GM12878 (cell line): ENCODE measurements at regions not wholly inside any gene's neighbourhood (a gene's known extent, or its start where the extent isn't known, plus 50 kb on each side); places are given as distances from the start of the nearest gene placed in this dataset.

Experiments used
- CHD1 ChIP-seq: IDR thresholded peaks from 2 replicates; pipeline ENCODE4 v1.6.1; 2012; ENCODE audit warnings: low read depth, low read length, improper control_type of control experiment
- CTCF ChIP-seq, 3 experiments: IDR thresholded peaks in 2 of 3; conservative IDR thresholded peaks in 1 of 3; 2 replicates each; pipeline ENCODE4 v1.5.1; 2011; ENCODE audit warnings: low read depth in 3 of 3, low read length in 3 of 3, mild to moderate bottlenecking in 3 of 3, control low read depth in 2 of 3, moderate library complexity in 2 of 3, inconsistent platforms in 1 of 3, mixed read lengths in 1 of 3; ENCODE audit not compliant: control insufficient read depth in 2 of 3, insufficient read depth in 1 of 3; ENCODE audit errors: extremely low read depth in 1 of 3
- EED ChIP-seq: sonication (generic); IDR thresholded peaks from 2 replicates; pipeline ENCODE4 v1.6.1; 2016; ENCODE audit warnings: antibody characterized with exemption, low read depth
- EP300 ChIP-seq, 2 experiments: fragments of 150-350 bp in 1 of 2; IDR thresholded peaks; 2 replicates each; pipeline ENCODE4 v1.6.1; 2011 to 2012; ENCODE audit warnings: low read depth in 2 of 2, low read length in 2 of 2, borderline replicate concordance in 1 of 2, improper control_type of control experiment in 1 of 2, inconsistent platforms in 1 of 2; ENCODE audit not compliant: control insufficient read depth in 1 of 2
- POLR2AphosphoS5 ChIP-seq: IDR thresholded peaks from 2 replicates; pipeline ENCODE4 v1.6.1; 2011; ENCODE audit warnings: mild to moderate bottlenecking, low read length, inconsistent platforms
- REST ChIP-seq: IDR thresholded peaks from 2 replicates; pipeline ENCODE4 v1.6.1; 2012; ENCODE audit warnings: mild to moderate bottlenecking, low read depth, low read length
- ZNF274 ChIP-seq: IDR thresholded peaks from one replicate; pipeline ENCODE4 v1.8.0; 2011; ENCODE audit not compliant: insufficient read length, insufficient read depth
- ZNF384 ChIP-seq: IDR thresholded peaks from 2 replicates; pipeline ENCODE4 v1.6.1; 2012; ENCODE audit warnings: low read depth, mild to moderate bottlenecking, low read length, improper control_type of control experiment, borderline replicate concordance
- ZZZ3 ChIP-seq: IDR thresholded peaks from 2 replicates; pipeline ENCODE4 v1.6.1; 2011; ENCODE audit warnings: low read depth; ENCODE audit not compliant: control insufficient read depth, insufficient read length

- no peak for TF ChIP-seq EED
- TF ChIP-seq ZZZ3 = no peak
- no peak for TF ChIP-seq ZNF274
- TF ChIP-seq ZNF384 = no peak
- TF ChIP-seq EP300 (IDR thresholded peaks at IDR 0.05; ENCODE audit: borderline replicate concordance in 1 of 2, control insufficient read depth in 1 of 2, low read depth in 2 of 2, low read length in 2 of 2) = no peak
- no peak for TF ChIP-seq CTCF (IDR thresholded peaks at IDR 0.05 in 2 of 3, conservative IDR thresholded peaks at IDR 0.05 in 1 of 3; ENCODE audit: control insufficient read depth in 2 of 3, extremely low read depth in 1 of 3, insufficient read depth in 1 of 3, low read depth in 3 of 3, low read length in 3 of 3)
- TF ChIP-seq POLR2AphosphoS5 = no peak
- no peak for TF ChIP-seq CHD1
- TF ChIP-seq REST = no peak
Measured at GRCh38 chr14:44766285-44766684, 195.5 kb downstream of the KLHL28 start.
